ENCODE measurements at regions not wholly inside any gene's neighbourhood (a gene's known extent, or its start where the extent isn't known, plus 50 kb on each side); places are given as distances from the start of the nearest gene placed in this dataset.

GRCh38 chr13:104614361-104615145, 1548.3 kb upstream of the SLC10A2 start:
- TF ChIP-seq ZBTB10 (tag by site-specific recombination; IDR thresholded peaks at IDR 0.05) (no peak), KLF16 (tag by site-specific recombination; IDR thresholded peaks at IDR 0.05) (no peak), ZNF639 (tag by site-specific recombination; IDR thresholded peaks at IDR 0.05) (no peak), ZNF776 (tag by site-specific recombination; IDR thresholded peaks at IDR 0.05; ENCODE audit: borderline replicate concordance) (no peak), ZIC2 (tag by site-specific recombination; IDR thresholded peaks at IDR 0.05) (no peak), ZNF707 (tag by site-specific recombination; IDR thresholded peaks at IDR 0.05) (no peak), KLF17 (tag by site-specific recombination; IDR thresholded peaks at IDR 0.05) (no peak), GLI4 (tag by site-specific recombination; IDR thresholded peaks at IDR 0.05) (no peak), ZBTB7A (tag by site-specific recombination; IDR thresholded peaks at IDR 0.05; ENCODE audit: low read depth) (no peak), ZNF830 (tag by site-specific recombination; IDR thresholded peaks at IDR 0.05; ENCODE audit: low read depth) (no peak), REPIN1 (tag by site-specific recombination; IDR thresholded peaks at IDR 0.05; ENCODE audit: low read depth) (no peak)
- TF ChIP-seq, protein P1, sequence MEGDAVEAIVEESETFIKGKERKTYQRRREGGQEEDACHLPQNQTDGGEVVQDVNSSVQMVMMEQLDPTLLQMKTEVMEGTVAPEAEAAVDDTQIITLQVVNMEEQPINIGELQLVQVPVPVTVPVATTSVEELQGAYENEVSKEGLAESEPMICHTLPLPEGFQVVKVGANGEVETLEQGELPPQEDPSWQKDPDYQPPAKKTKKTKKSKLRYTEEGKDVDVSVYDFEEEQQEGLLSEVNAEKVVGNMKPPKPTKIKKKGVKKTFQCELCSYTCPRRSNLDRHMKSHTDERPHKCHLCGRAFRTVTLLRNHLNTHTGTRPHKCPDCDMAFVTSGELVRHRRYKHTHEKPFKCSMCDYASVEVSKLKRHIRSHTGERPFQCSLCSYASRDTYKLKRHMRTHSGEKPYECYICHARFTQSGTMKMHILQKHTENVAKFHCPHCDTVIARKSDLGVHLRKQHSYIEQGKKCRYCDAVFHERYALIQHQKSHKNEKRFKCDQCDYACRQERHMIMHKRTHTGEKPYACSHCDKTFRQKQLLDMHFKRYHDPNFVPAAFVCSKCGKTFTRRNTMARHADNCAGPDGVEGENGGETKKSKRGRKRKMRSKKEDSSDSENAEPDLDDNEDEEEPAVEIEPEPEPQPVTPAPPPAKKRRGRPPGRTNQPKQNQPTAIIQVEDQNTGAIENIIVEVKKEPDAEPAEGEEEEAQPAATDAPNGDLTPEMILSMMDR (tag by site-specific recombination; IDR thresholded peaks at IDR 0.05) = no peak
- TF ChIP-seq, protein P2, sequence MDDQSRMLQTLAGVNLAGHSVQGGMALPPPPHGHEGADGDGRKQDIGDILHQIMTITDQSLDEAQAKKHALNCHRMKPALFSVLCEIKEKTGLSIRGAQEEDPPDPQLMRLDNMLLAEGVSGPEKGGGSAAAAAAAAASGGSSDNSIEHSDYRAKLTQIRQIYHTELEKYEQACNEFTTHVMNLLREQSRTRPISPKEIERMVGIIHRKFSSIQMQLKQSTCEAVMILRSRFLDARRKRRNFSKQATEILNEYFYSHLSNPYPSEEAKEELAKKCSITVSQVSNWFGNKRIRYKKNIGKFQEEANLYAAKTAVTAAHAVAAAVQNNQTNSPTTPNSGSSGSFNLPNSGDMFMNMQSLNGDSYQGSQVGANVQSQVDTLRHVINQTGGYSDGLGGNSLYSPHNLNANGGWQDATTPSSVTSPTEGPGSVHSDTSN (CRISPR knock-in tag; IDR thresholded peaks at IDR 0.05) = no peak
